ENCODE measurements at regions not wholly inside any gene's neighbourhood (a gene's known extent, or its start where the extent isn't known, plus 50 kb on each side); places are given as distances from the start of the nearest gene placed in this dataset.

- ATAC-seq, result no peak
- no peaks in the 10 kb centered on the region for H3K36me3 Mint-ChIP-seq
Measured at GRCh38 chr7:12741951-12742575, 54.6 kb downstream of the ARL4A start.

DNA sequence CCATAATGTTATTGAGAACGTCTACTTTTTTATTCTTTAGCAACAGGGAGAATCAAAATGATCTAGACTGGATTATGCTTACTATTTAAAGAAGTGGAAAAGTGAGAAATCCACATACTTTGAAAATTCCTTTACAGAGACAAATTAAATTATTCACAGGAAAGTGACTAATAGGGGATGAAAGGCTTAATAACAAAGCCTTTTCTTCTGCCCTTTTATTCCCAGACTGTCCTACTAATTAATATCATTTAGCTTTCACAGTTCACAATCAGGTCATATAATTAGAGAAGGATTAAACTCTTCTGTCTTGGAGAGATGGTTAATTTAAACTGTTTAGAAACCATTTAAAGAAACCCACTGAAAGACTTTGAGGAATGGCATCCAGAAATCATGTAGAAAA lies 58.8 kb downstream of the ARL4A start:
- H3K27ac Mint-ChIP-seq, result no peak overlapping the region
- H3K4me1 Mint-ChIP-seq, result peaks cover 5% of the 10 kb centered on the region
- no peaks in the 10 kb centered on the region for H3K27me3 Mint-ChIP-seq
- no peaks in the 10 kb centered on the region for H3K36me3 Mint-ChIP-seq
- no peak for ATAC-seq
- no peaks in the 10 kb centered on the region for H3K9me3 Mint-ChIP-seq
- no peak overlapping the region for H3K4me3 Mint-ChIP-seq

More at GRCh38 chr7:12741951-12742575, 54.6 kb downstream of the ARL4A start:
- H3K27me3 Mint-ChIP-seq, result no peaks in the 10 kb centered on the region
- H3K9me3 Mint-ChIP-seq, result no peaks in the 10 kb centered on the region
- no peak overlapping the region for H3K4me3 Mint-ChIP-seq
- no peak overlapping the region for H3K27ac Mint-ChIP-seq
- H3K4me1 Mint-ChIP-seq, result peaks cover 5% of the 10 kb centered on the region

DNA sequence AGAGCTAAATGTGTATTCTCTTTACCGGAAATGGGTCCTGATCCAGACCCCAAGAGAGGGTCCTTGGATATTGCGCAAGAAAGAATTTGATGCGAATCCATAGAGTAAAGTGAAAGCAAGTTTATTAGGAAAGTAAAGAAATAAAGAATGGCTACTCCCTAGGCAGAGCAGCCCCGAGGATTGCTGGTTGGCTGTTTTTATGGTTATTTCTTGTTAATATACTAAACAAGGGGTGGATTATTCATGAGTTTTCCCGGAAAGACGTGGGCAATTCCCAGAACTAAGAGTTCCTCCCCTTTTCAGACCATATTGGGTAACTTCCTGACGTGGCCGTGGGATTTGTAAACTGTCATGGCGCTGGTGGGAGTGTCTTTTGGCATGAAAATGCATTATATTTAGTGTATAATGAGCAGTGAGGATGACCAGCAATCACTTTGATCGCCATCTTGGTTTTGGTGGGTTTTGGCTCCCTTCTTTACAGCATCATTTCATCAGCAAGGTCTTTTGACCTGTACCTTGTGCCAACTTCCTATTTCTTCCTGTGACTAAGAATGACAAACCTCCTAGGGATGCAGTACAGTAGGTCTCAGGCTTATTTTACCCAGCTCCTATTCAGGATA lies 60.4 kb downstream of the ARL4A start:
- Mint-ChIP-seq H3K9me3 (no peaks in the 10 kb centered on the region), H3K27me3 (no peaks in the 10 kb centered on the region), H3K4me1 (no peaks in the 10 kb centered on the region), H3K36me3 (no peaks in the 10 kb centered on the region), H3K4me3 (no peak overlapping the region), H3K27ac (no peak overlapping the region)
- no peak for ATAC-seq

GRCh38 chr7:12749069-12749468 lies 61.6 kb downstream of the ARL4A start:
- H3K4me1 Mint-ChIP-seq, result no peaks in the 10 kb centered on the region
- H3K9me3 Mint-ChIP-seq, result no peaks in the 10 kb centered on the region
- ATAC-seq, result no peak
- H3K4me3 Mint-ChIP-seq, result no peak overlapping the region
- H3K27me3 Mint-ChIP-seq, result no peaks in the 10 kb centered on the region
- H3K36me3 Mint-ChIP-seq, result no peaks in the 10 kb centered on the region
- no peak overlapping the region for H3K27ac Mint-ChIP-seq

GRCh38 chr7:12749746-12750145 lies 62.3 kb downstream of the ARL4A start:
- Mint-ChIP-seq H3K4me1 (no peaks in the 10 kb centered on the region), H3K27ac (no peak overlapping the region), H3K9me3 (no peaks in the 10 kb centered on the region), H3K4me3 (no peak overlapping the region), H3K36me3 (no peaks in the 10 kb centered on the region), H3K27me3 (no peaks in the 10 kb centered on the region)
- no peak for ATAC-seq

GRCh38 chr7:12751764-12752163 lies 64.3 kb downstream of the ARL4A start:
- Mint-ChIP-seq H3K4me3 (no peak overlapping the region), H3K27ac (no peak overlapping the region), H3K9me3 (no peaks in the 10 kb centered on the region), H3K36me3 (no peaks in the 10 kb centered on the region), H3K4me1 (no peaks in the 10 kb centered on the region), H3K27me3 (no peaks in the 10 kb centered on the region)
- no peak for ATAC-seq

DNA sequence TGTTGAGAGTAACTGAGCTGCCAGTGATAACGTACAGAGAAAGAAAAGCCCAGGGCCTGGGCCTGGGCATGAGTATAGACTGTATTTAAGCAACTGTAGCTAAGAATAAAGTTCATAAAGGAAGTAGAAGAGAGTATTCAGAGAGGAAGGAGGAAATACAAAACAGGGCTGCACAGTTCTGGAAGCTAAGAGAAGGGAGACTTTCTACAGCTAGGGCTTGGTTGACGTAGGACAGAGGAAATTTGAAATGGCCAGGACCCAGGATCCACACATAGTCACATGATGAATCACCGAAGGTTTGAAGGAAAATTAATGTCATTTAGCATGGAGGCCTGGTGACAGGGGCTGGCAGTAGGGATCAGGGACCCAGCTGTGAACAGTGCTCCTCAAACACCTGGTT lies 66.7 kb downstream of the ARL4A start:
- no peaks in the 10 kb centered on the region for H3K9me3 Mint-ChIP-seq
- no peaks in the 10 kb centered on the region for H3K36me3 Mint-ChIP-seq
- no peak overlapping the region for H3K4me3 Mint-ChIP-seq

DNA sequence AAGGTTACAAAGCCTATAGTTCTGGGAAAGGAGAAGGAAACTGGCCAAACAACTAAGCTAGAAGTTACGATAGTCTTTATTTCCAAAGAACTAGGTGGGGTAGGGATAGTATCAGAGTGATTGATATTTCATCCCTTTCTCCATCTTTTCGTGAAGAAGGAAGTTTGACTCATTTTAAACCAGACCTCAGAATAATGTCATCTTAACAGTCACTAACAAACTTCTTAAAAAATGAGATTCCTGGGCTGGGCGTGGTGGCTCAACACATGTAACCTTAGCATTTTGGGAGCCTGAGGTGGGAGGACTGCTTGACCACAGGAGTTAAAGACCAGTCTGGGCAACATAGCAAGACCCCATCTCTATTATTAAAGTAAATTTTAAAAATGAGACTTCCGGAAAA lies 69.4 kb downstream of the ARL4A start:
- H3K36me3 Mint-ChIP-seq, result peaks cover 5% of the 10 kb centered on the region
- H3K27ac Mint-ChIP-seq, result no peak overlapping the region
- H3K4me1 Mint-ChIP-seq, result no peaks in the 10 kb centered on the region
- H3K27me3 Mint-ChIP-seq, result no peaks in the 10 kb centered on the region
- no peak overlapping the region for H3K4me3 Mint-ChIP-seq
- no peak for ATAC-seq
- peaks cover 5% of the 10 kb centered on the region for H3K9me3 Mint-ChIP-seq

More for the DNA sequence above, 66.7 kb downstream of the ARL4A start:
- no peak for ATAC-seq
- H3K27ac Mint-ChIP-seq, result no peak overlapping the region
- no peaks in the 10 kb centered on the region for H3K27me3 Mint-ChIP-seq
- no peaks in the 10 kb centered on the region for H3K4me1 Mint-ChIP-seq

DNA sequence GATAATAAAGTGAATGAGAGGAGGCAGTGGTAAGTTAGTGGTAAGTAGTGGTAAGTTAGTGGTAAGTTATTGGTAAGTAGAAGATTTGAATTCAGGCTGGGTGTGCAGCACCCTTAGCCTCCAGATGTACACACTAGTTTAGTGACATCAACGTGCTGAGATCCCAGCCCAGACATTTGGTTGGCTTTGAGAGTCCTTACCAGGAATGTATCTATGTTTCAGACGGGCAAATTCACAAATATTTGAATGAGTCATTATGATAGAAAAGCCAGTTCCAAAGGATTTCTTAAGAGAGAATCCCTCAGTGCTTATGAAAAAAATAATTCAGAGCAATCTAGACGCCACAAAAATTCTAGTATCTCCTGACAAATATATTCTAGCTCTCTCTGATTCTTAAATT lies 70.0 kb downstream of the ARL4A start:
- H3K27me3 Mint-ChIP-seq, result no peaks in the 10 kb centered on the region
- peaks cover 5% of the 10 kb centered on the region for H3K36me3 Mint-ChIP-seq
- no peak for ATAC-seq
- no peak overlapping the region for H3K27ac Mint-ChIP-seq
- H3K4me1 Mint-ChIP-seq, result no peaks in the 10 kb centered on the region
- H3K4me3 Mint-ChIP-seq, result no peak overlapping the region
- peaks cover 5% of the 10 kb centered on the region for H3K9me3 Mint-ChIP-seq

- H3K9me3 Mint-ChIP-seq, result peaks cover 5% of the 10 kb centered on the region
- no peak for ATAC-seq
- H3K4me1 Mint-ChIP-seq, result no peaks in the 10 kb centered on the region
- H3K4me3 Mint-ChIP-seq, result no peak overlapping the region
- H3K27me3 Mint-ChIP-seq, result no peaks in the 10 kb centered on the region
- peaks cover 5% of the 10 kb centered on the region for H3K36me3 Mint-ChIP-seq
- no peak overlapping the region for H3K27ac Mint-ChIP-seq
Measured at GRCh38 chr7:12759151-12759550, 71.7 kb downstream of the ARL4A start.

- no peak for ATAC-seq
- H3K9me3 Mint-ChIP-seq, result peaks cover 5% of the 10 kb centered on the region
- H3K4me1 Mint-ChIP-seq, result no peaks in the 10 kb centered on the region
- H3K27me3 Mint-ChIP-seq, result no peaks in the 10 kb centered on the region
- H3K36me3 Mint-ChIP-seq, result peaks cover 5% of the 10 kb centered on the region
- no peak overlapping the region for H3K4me3 Mint-ChIP-seq
- no peak overlapping the region for H3K27ac Mint-ChIP-seq
Measured at GRCh38 chr7:12761111-12761510, 73.7 kb downstream of the ARL4A start.

DNA sequence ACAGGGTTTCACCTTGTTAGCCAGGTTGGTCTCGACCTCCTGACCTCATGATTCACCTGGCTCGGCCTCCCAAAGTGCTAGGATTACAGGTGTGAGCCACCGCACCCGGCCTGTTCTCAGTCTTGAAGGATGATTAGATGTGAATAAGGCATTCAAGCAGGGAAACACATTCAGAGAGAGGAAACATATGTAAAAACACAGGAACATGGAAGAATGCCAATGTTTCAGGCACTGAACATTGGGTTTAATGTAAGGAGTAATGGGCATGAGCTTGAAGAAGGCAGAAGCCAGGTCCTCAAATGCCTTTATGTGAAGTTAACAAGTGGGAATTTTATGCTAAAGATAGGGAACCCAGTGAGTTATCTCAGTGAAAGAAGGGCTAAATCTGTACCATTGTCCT lies 74.3 kb downstream of the ARL4A start:
- Mint-ChIP-seq H3K36me3 (peaks cover 5% of the 10 kb centered on the region), H3K4me1 (no peaks in the 10 kb centered on the region), H3K9me3 (peaks cover 5% of the 10 kb centered on the region), H3K27ac (no peak overlapping the region), H3K27me3 (no peaks in the 10 kb centered on the region), H3K4me3 (no peak overlapping the region)
- ATAC-seq, result no peak

DNA sequence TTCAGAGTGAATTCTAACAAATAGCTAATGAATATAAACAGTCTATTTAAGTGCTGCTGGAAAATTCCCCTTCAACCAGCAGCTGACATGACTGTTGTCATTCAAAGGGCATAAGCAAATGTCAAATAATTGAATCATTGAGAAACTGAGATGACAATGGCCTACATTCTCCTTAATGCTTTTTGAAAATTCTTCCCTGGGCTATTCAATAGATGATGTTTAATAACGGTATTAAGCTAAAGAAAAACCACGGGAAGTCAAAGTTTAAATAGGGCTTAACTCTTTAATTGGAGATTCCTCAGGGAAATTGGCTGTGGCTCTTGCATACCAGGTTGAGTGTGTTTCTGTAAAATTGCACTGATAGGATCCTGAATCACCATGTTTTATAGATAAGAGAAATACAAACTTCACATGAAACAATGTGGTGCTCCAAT lies 77.0 kb downstream of the ARL4A start:
- Mint-ChIP-seq H3K27me3 (no peaks in the 10 kb centered on the region), H3K4me3 (no peak overlapping the region), H3K27ac (no peak overlapping the region), H3K9me3 (peaks cover 5% of the 10 kb centered on the region), H3K4me1 (no peaks in the 10 kb centered on the region), H3K36me3 (peaks cover 5% of the 10 kb centered on the region)
- no peak for ATAC-seq

DNA sequence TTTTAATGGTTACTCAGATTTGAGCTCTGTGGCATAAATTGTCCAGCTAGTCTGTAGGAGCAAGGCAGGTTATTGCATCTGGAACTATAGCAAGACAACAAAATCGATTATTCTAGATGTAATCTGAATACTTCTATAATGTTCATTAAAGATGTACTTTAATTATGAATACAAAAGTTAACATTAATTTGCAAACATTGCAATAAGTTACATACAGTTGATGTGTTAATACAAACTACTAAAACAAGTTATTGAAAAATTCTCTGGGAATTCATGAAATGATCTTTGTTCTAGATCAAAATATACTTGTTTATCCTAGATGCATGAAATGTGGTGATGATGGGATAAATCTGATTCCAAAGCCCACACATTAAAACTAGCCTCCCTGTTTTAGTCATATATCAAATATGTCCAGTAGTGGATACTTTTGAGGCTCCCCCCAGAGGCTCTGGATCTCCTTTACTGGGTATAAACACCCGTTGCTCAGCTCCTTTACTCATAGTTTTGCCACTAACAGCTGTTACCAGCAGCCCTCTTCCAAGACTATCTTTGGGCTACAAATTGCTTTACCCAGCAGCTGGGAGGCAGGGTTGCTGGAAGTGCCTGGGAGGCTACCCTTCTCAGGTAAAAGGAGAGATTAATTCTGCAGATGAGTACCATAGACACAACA lies 78.1 kb downstream of the ARL4A start:
- Mint-ChIP-seq H3K36me3 (no peaks in the 10 kb centered on the region), H3K27me3 (no peaks in the 10 kb centered on the region), H3K9me3 (no peaks in the 10 kb centered on the region), H3K4me1 (no peaks in the 10 kb centered on the region), H3K4me3 (no peak overlapping the region), H3K27ac (no peak overlapping the region)
- no peak for ATAC-seq

- Mint-ChIP-seq H3K36me3 (no peaks in the 10 kb centered on the region), H3K4me3 (no peak overlapping the region), H3K4me1 (no peaks in the 10 kb centered on the region), H3K27ac (no peak overlapping the region), H3K9me3 (no peaks in the 10 kb centered on the region), H3K27me3 (no peaks in the 10 kb centered on the region)
- ATAC-seq, result no peak
Measured at GRCh38 chr7:12766416-12766815, 79.0 kb downstream of the ARL4A start.

GRCh38 chr7:12768948-12769347 lies 81.5 kb downstream of the ARL4A start:
- Mint-ChIP-seq H3K27ac (no peak overlapping the region), H3K27me3 (no peaks in the 10 kb centered on the region), H3K4me1 (no peaks in the 10 kb centered on the region), H3K4me3 (no peak overlapping the region), H3K9me3 (peaks cover 6% of the 10 kb centered on the region), H3K36me3 (peaks cover 7% of the 10 kb centered on the region)
- no peak for ATAC-seq
